GM12878 (cell line): ENCODE measurements at regions not wholly inside any gene's neighbourhood (a gene's known extent, or its start where the extent isn't known, plus 50 kb on each side); places are given as distances from the start of the nearest gene placed in this dataset.

Experiments used
- ATAC-seq: fragments of 200-7000 bp; cut with Tn5 transposase; 3 replicates; pipeline ENCODE4 v1.9.1; 2020; ENCODE audit warnings: mild to moderate bottlenecking, moderate library complexity
- BruUV-seq: library from RNA; stranded (reverse); fragments of 400-500 nt; replicated peaks from 2 replicates; lab custom pipeline; 2021; lab: Mats Ljungman, UMichigan
- CTCF ChIA-PET: fragments of 300-600 bp; sonication (Branson Sonifier 250); formaldehyde crosslinking; extraction: SDS; loops from one replicate; lab custom pipeline; 2021; ENCODE audit warnings: inconsistent platforms; lab: Yijun Ruan, JAX
- POLR2A ChIA-PET: fragments of 350-600 bp; formaldehyde crosslinking; extraction: SDS; loops from one replicate; lab custom pipeline; 2021; ENCODE audit warnings: inconsistent platforms; lab: Charles Lee
- RAD21 ChIA-PET: fragments of 300-600 bp; sonication (Branson Sonifier 250); formaldehyde crosslinking; loops from one replicate; lab custom pipeline; 2023; ENCODE audit warnings: antibody characterized with exemption; ENCODE audit not compliant: unreplicated experiment; lab: Charles Lee
- SMC1A ChIA-PET: fragments of 300-600 bp; sonication (Branson Sonifier 250); formaldehyde crosslinking; loops from one replicate; lab custom pipeline; 2023; ENCODE audit not compliant: unreplicated experiment, uncharacterized antibody; lab: Charles Lee
- DNase-seq: peaks from one replicate; pipeline ENCODE4 v3.0.0-alpha.2; 2011; ENCODE audit warnings: low read depth, low spot score
- FAIRE-seq: peaks from 3 replicates; lab custom pipeline; 2011; peaks lifted over from hg19 to GRCh38; lab: Jason Lieb, UNC
- H2AFZ ChIP-seq: 2 replicates; pipeline ENCODE4 v1.6.0; 2011; ENCODE audit warnings: low read depth, low read length, control low read depth; ENCODE audit not compliant: control insufficient read depth
- H3K27ac ChIP-seq: 2 replicates; pipeline ENCODE4 v1.5.1; 2011; ENCODE audit warnings: control low read depth; ENCODE audit not compliant: control insufficient read depth, insufficient read depth
- H3K27me3 ChIP-seq, 2 experiments: replicated peaks in 1 of 2; 2 replicates each; pipeline versions ENCODE4 v1.6.0 to v1.6.1; 2011; ENCODE audit warnings: low read length in 1 of 2; ENCODE audit not compliant: control insufficient read depth in 2 of 2, insufficient read depth in 2 of 2
- H3K36me3 ChIP-seq, 2 experiments: 2 replicates each; pipeline ENCODE4 v1.5.1; 2011; ENCODE audit warnings: low read length in 1 of 2; ENCODE audit not compliant: control insufficient read depth in 2 of 2, insufficient read depth in 2 of 2
- H3K4me1 ChIP-seq: 2 replicates; pipeline ENCODE4 v1.6.1; 2011; ENCODE audit warnings: mild to moderate bottlenecking, low read length, moderate library complexity, mixed read lengths; ENCODE audit not compliant: control insufficient read depth, insufficient read depth
- H3K4me2 ChIP-seq: 2 replicates; pipeline ENCODE4 v1.6.0; 2011; ENCODE audit warnings: control low read depth; ENCODE audit not compliant: control insufficient read depth, insufficient read depth
- H3K4me3 ChIP-seq: fragments of 200-600 bp; sonication (generic); 2 replicates; pipeline ENCODE4 v1.5.1; 2016
- H3K79me2 ChIP-seq: 2 replicates; pipeline ENCODE4 v1.6.0; 2011; ENCODE audit warnings: low read length; ENCODE audit not compliant: control insufficient read depth, insufficient read depth
- H3K9ac ChIP-seq: 2 replicates; pipeline ENCODE4 v1.8.0; 2011; ENCODE audit warnings: low read length, control low read depth, mixed read lengths; ENCODE audit not compliant: control insufficient read depth, insufficient read depth
- H3K9me3 ChIP-seq: replicated peaks from 3 replicates; pipeline ENCODE4 v1.5.1; 2011; ENCODE audit warnings: mild to moderate bottlenecking, low read length; ENCODE audit not compliant: control insufficient read depth, insufficient read depth
- H4K20me1 ChIP-seq: 2 replicates; pipeline ENCODE4 v1.6.0; 2011; ENCODE audit not compliant: control insufficient read depth, insufficient read depth
- BCL11A ChIP-seq: IDR thresholded peaks from 2 replicates; pipeline ENCODE4 v1.6.1; 2011; ENCODE audit warnings: low read depth, low read length
- DPF2 ChIP-seq: fragments of 450-650 bp; IDR thresholded peaks from 2 replicates; pipeline ENCODE4 v1.6.1; 2017; ENCODE audit warnings: mild to moderate bottlenecking
- MAX ChIP-seq: IDR thresholded peaks from 2 replicates; pipeline ENCODE4 v1.6.1; 2012; ENCODE audit warnings: low read depth, low read length, improper control_type of control experiment
- MYC ChIP-seq: IDR thresholded peaks from 2 replicates; pipeline ENCODE4 v1.6.1; 2011; ENCODE audit warnings: mild to moderate bottlenecking, low read length, moderate library complexity, inconsistent platforms; ENCODE audit not compliant: insufficient read depth, insufficient replicate concordance, insufficient read length, severe bottlenecking
- RB1 ChIP-seq: fragments of 450-650 bp; formaldehyde crosslinking; IDR thresholded peaks from 2 replicates; pipeline ENCODE4 v1.6.1; 2017; ENCODE audit warnings: mild to moderate bottlenecking, borderline replicate concordance
- ZNF24 ChIP-seq: fragments of 450-650 bp; IDR thresholded peaks from 2 replicates; pipeline ENCODE4 v1.6.1; 2017; ENCODE audit warnings: antibody characterized with exemption, mild to moderate bottlenecking
- ZNF622 ChIP-seq: fragments of 450-650 bp; IDR thresholded peaks from 2 replicates; pipeline ENCODE4 v1.6.1; 2017; ENCODE audit warnings: mild to moderate bottlenecking, inconsistent platforms
- WGBS: methylation state at CpG from one replicate; pipeline ENCODE4 v1.1.6; 2016; ENCODE audit warnings: low lambda C conversion rate; ENCODE audit not compliant: insufficient replicate concordance, insufficient coverage; ENCODE audit errors: missing lambda C conversion rate; 5-methylcytosine and 5-hydroxymethylcytosine counted together
- in situ Hi-C: fragments of 300-500 bp; cut with MboI; formaldehyde crosslinking; loops from 9 replicates; pipeline ENCODE4 v1.14.3; 2018; ENCODE audit warnings: mixed read lengths
- intact Hi-C: fragments of 100-400 bp; cut with micrococcal nuclease; formaldehyde crosslinking; loops from one replicate; pipeline ENCODE4 v1.14.2; 2022; ENCODE audit not compliant: unreplicated experiment

- in situ Hi-C loops (no loop called here), intact Hi-C loops (no loop called here)
- Histone ChIP-seq H3K27me3 (no peaks in the 10 kb centered on the region), H3K36me3 (no peaks in the 10 kb centered on the region), H3K79me2 (no peaks in the 10 kb centered on the region), H4K20me1 (no peaks in the 10 kb centered on the region), H3K4me3 (no peak overlapping the region), H3K27ac (no peak overlapping the region), H3K4me1 (no peaks in the 10 kb centered on the region), H2AFZ (no peak overlapping the region), H3K9ac (no peak overlapping the region), H3K4me2 (no peak overlapping the region), H3K9me3 (no peaks in the 10 kb centered on the region)
- SMC1A ChIA-PET: no interaction called here
- TF ChIP-seq BCL11A (no peak), MYC (no peak), DPF2 (no peak), ZNF24 (no peak), RB1 (no peak)
- POLR2A ChIA-PET: no interaction called here
- no TSS peak for BruUV-seq
- 0% methylated on average over 3 of the region's 3 CpGs for WGBS
- ATAC-seq (no peak), FAIRE-seq (no peak), DNase-seq (no peak)
- CTCF ChIA-PET: no interaction called here
- RAD21 ChIA-PET: no interaction called here
Observed at GRCh38 chrX:142663330-142664095, 362.2 kb upstream of the SPANXN4 start.

GRCh38 chrX:142661696-142662095 lies 364.0 kb upstream of the SPANXN4 start:
- H2AFZ ChIP-seq: no peak overlapping the region
- H3K4me3 ChIP-seq: no peak overlapping the region
- TF ChIP-seq DPF2 (no peak), MAX (no peak), ZNF622 (no peak)
- no peak overlapping the region for H3K4me2 ChIP-seq
- H3K36me3 ChIP-seq: no peaks in the 10 kb centered on the region
- no TSS peak for BruUV-seq
- H3K27ac ChIP-seq: no peak overlapping the region
- DNase-seq: no peak
- no peaks in the 10 kb centered on the region for H3K9me3 ChIP-seq
- ATAC-seq: no peak
- no peak for FAIRE-seq
- no peaks in the 10 kb centered on the region for H3K79me2 ChIP-seq
- no peaks in the 10 kb centered on the region for H3K4me1 ChIP-seq
- RAD21 ChIA-PET: no interaction called here
- H3K27me3 ChIP-seq: no peaks in the 10 kb centered on the region
- CTCF ChIA-PET: no interaction called here
- WGBS: 52% methylated on average over 6 of the region's 6 CpGs
- H4K20me1 ChIP-seq: no peaks in the 10 kb centered on the region
- POLR2A ChIA-PET: no interaction called here
- in situ Hi-C loops (no loop called here), intact Hi-C loops (no loop called here)
- SMC1A ChIA-PET: interaction anchor here (0.8 kb wide), 1 partner anchor 19 kb away, joined by 3 read pairs; no protein-coding TSS in a partner anchor
- no peak overlapping the region for H3K9ac ChIP-seq
